WTC11 (cell line): ENCODE measurements at regions not wholly inside any gene's neighbourhood (a gene's known extent, or its start where the extent isn't known, plus 50 kb on each side); places are given as distances from the start of the nearest gene placed in this dataset.

Experiments
- ATAC-seq: fragments of 200-7000 bp; cut with Tn5 transposase; 2 replicates; pipeline ENCODE4 v1.10.0; 2021; ENCODE audit warnings: mild to moderate bottlenecking, moderate library complexity
- CTCF ChIA-PET: fragments of 300-600 bp; sonication (Branson Sonifier 250); formaldehyde crosslinking; loops from one replicate; lab custom pipeline; 2021; ENCODE audit warnings: antibody characterized with exemption; lab: Charles Lee
- POLR2A ChIA-PET: fragments of 350-600 bp; sonication (Branson Sonifier 250); formaldehyde crosslinking; loops from one replicate; lab custom pipeline; 2021; ENCODE audit warnings: antibody characterized with exemption; lab: Charles Lee
- DNase-seq: peaks from one replicate; pipeline ENCODE4 v3.0.0; 2021; ENCODE audit warnings: low spot score
- H3K27ac Mint-ChIP-seq: 2 replicates; pipeline ENCODE4 v1.8.0; 2021; ENCODE audit warnings: mixed read lengths
- H3K27me3 Mint-ChIP-seq: 2 replicates; pipeline ENCODE4 v1.8.0; 2021; ENCODE audit warnings: low read depth, mild to moderate bottlenecking, moderate library complexity, mixed read lengths
- H3K36me3 Mint-ChIP-seq: 2 replicates; pipeline ENCODE4 v1.8.0; 2021; ENCODE audit warnings: mixed read lengths
- H3K4me1 Mint-ChIP-seq: 2 replicates; pipeline ENCODE4 v1.8.0; 2022; ENCODE audit warnings: mixed read lengths
- H3K4me3 Mint-ChIP-seq: 2 replicates; pipeline ENCODE4 v1.8.0; 2021; ENCODE audit warnings: mild to moderate bottlenecking, moderate library complexity, mixed read lengths
- H3K9me3 Mint-ChIP-seq: 2 replicates; pipeline ENCODE4 v1.8.0; 2021; ENCODE audit warnings: mixed read lengths
- CREM ChIP-seq: sonication (generic); formaldehyde crosslinking; IDR thresholded peaks from 2 replicates; pipeline ENCODE4 v1.8.1; 2022; ENCODE audit warnings: mild to moderate bottlenecking, missing genetic modification reagents, moderate library complexity
- ESRRA ChIP-seq: sonication (generic); formaldehyde crosslinking; IDR thresholded peaks from 2 replicates; pipeline ENCODE4 v1.8.1; 2022; ENCODE audit warnings: mild to moderate bottlenecking, missing genetic modification reagents, borderline replicate concordance
- FOXK1 ChIP-seq: sonication (generic); formaldehyde crosslinking; IDR thresholded peaks from 2 replicates; pipeline ENCODE4 v1.8.0; 2022; ENCODE audit warnings: mild to moderate bottlenecking, moderate library complexity, missing genetic modification reagents
- FOXP1 ChIP-seq: sonication (generic); formaldehyde crosslinking; IDR thresholded peaks from 2 replicates; pipeline ENCODE4 v1.8.0; 2022; ENCODE audit warnings: missing genetic modification reagents, mild to moderate bottlenecking, moderate library complexity, borderline replicate concordance
- JAZF1 ChIP-seq: fragments of 250-450 bp; sonication (Bioruptor Pico); IDR thresholded peaks from 2 replicates; pipeline ENCODE4 v1.9.0; 2021; ENCODE audit warnings: moderate library complexity, mild to moderate bottlenecking, inconsistent platforms
- KAT7 ChIP-seq: sonication (generic); formaldehyde crosslinking; IDR thresholded peaks from 2 replicates; pipeline ENCODE4 v1.8.1; 2023; ENCODE audit warnings: missing genetic modification reagents, mild to moderate bottlenecking, borderline replicate concordance
- MYBL2 ChIP-seq: sonication (generic); formaldehyde crosslinking; IDR thresholded peaks from 2 replicates; pipeline ENCODE4 v1.8.1; 2023; ENCODE audit warnings: mild to moderate bottlenecking, moderate library complexity, missing genetic modification reagents
- SMAD3 ChIP-seq: sonication (generic); formaldehyde crosslinking; IDR thresholded peaks from 2 replicates; pipeline ENCODE4 v1.8.0; 2022; ENCODE audit warnings: missing genetic modification reagents, mild to moderate bottlenecking, borderline replicate concordance
- SMAD4 ChIP-seq: sonication (generic); formaldehyde crosslinking; IDR thresholded peaks from 2 replicates; pipeline ENCODE4 v1.8.0; 2022; ENCODE audit warnings: mild to moderate bottlenecking, missing genetic modification reagents
- SOX15 ChIP-seq: fragments of 250-450 bp; sonication (Bioruptor Pico); IDR thresholded peaks from 2 replicates; pipeline ENCODE4 v1.9.0; 2021; ENCODE audit warnings: mild to moderate bottlenecking
- TEAD1 ChIP-seq: sonication (generic); formaldehyde crosslinking; IDR thresholded peaks from 2 replicates; pipeline ENCODE4 v1.8.0; 2022; ENCODE audit warnings: mild to moderate bottlenecking, missing genetic modification reagents
- ZBTB21 ChIP-seq: sonication (generic); formaldehyde crosslinking; IDR thresholded peaks from 2 replicates; pipeline ENCODE4 v1.8.1; 2023; ENCODE audit warnings: mild to moderate bottlenecking, missing genetic modification reagents, borderline replicate concordance
- ZNF219 ChIP-seq: sonication (generic); formaldehyde crosslinking; IDR thresholded peaks from 2 replicates; pipeline ENCODE4 v1.8.0; 2023; ENCODE audit warnings: missing genetic modification reagents, mild to moderate bottlenecking, borderline replicate concordance
- ZNF232 ChIP-seq: sonication (generic); formaldehyde crosslinking; IDR thresholded peaks from 2 replicates; pipeline ENCODE4 v1.8.0; 2022; ENCODE audit warnings: mild to moderate bottlenecking, missing genetic modification reagents
- ZNF263 ChIP-seq: sonication (generic); formaldehyde crosslinking; IDR thresholded peaks from 2 replicates; pipeline ENCODE4 v1.8.1; 2022; ENCODE audit warnings: low read depth, mild to moderate bottlenecking, moderate library complexity, missing genetic modification reagents
- ZNF416 ChIP-seq: fragments of 250-450 bp; sonication (Bioruptor Pico); IDR thresholded peaks from 2 replicates; pipeline ENCODE4 v1.9.0; 2021; ENCODE audit warnings: mild to moderate bottlenecking, inconsistent platforms
- ZNF423 ChIP-seq: fragments of 250-450 bp; sonication (Bioruptor Pico); IDR thresholded peaks from 2 replicates; pipeline ENCODE4 v2.1.2; 2022; ENCODE audit warnings: mild to moderate bottlenecking, moderate library complexity
- TF ChIP-seq, protein P1 (sequence below): fragments of 250-450 bp; sonication (Bioruptor Pico); IDR thresholded peaks from 2 replicates; pipeline ENCODE4 v1.9.0; 2021; ENCODE audit warnings: mild to moderate bottlenecking
- TF ChIP-seq, protein P2 (sequence below): sonication (generic); formaldehyde crosslinking; conservative IDR thresholded peaks from 2 replicates; pipeline ENCODE4 v1.8.1; 2022; ENCODE audit warnings: mild to moderate bottlenecking, missing genetic modification reagents
- TF ChIP-seq, protein P3 (sequence below): sonication (generic); formaldehyde crosslinking; IDR thresholded peaks from 2 replicates; pipeline ENCODE4 v1.8.1; 2023; ENCODE audit warnings: mild to moderate bottlenecking, missing genetic modification reagents
- TF ChIP-seq, protein P4 (sequence below): sonication (generic); formaldehyde crosslinking; IDR thresholded peaks from 2 replicates; pipeline ENCODE4 v1.8.0; 2022; ENCODE audit warnings: missing genetic modification reagents
- TF ChIP-seq, protein P5 (sequence below): fragments of 250-450 bp; sonication (Bioruptor Pico); IDR thresholded peaks from 2 replicates; pipeline ENCODE4 v2.1.2; 2022; ENCODE audit warnings: mild to moderate bottlenecking, moderate library complexity
- TF ChIP-seq, protein P6 (sequence below): sonication (generic); formaldehyde crosslinking; IDR thresholded peaks from 2 replicates; pipeline ENCODE4 v1.8.0; 2022; ENCODE audit warnings: mild to moderate bottlenecking, missing genetic modification reagents
- TF ChIP-seq, protein P7 (sequence below): sonication (generic); formaldehyde crosslinking; conservative IDR thresholded peaks from 2 replicates; pipeline ENCODE4 v1.8.1; 2023; ENCODE audit warnings: mild to moderate bottlenecking, low read depth, missing genetic modification reagents, moderate library complexity

DNA sequence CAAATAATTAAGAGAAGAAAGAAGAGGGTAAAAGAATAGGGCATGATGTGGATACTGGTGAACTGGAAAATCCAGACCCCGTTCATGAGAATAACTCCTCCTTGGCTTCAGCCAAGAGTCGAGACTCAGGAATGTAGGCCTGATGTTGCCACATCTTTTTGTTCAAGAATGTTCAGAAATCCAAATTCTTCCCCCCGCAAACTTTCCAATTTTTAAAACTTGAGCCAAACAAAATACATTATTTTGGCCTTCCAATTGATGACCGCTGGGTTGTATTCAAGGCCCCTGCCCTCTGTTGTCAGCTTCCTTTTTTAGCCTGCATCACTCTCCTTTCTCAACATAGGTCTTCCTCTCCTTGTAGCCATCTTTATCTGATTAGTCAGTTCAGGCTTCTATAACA lies 106.1 kb downstream of the TNFAIP3 start:
- ChIA-PET POLR2A (no interaction called here), CTCF (no interaction called here)
- Mint-ChIP-seq H3K27ac (no peak overlapping the region), H3K9me3 (peaks cover 8% of the 10 kb centered on the region), H3K4me3 (no peak overlapping the region), H3K27me3 (no peaks in the 10 kb centered on the region), H3K4me1 (peaks cover 13% of the 10 kb centered on the region), H3K36me3 (no peaks in the 10 kb centered on the region)
- ATAC-seq (no peak), DNase-seq (no peak)
- TF ChIP-seq KAT7 (no peak), FOXP1 (CRISPR knock-in tag) (no peak), ZNF416 (no peak), ZNF232 (CRISPR knock-in tag) (no peak), SOX15 (no peak), SMAD4 (CRISPR knock-in tag) (no peak), SMAD3 (no peak)
- TF ChIP-seq, protein P1, sequence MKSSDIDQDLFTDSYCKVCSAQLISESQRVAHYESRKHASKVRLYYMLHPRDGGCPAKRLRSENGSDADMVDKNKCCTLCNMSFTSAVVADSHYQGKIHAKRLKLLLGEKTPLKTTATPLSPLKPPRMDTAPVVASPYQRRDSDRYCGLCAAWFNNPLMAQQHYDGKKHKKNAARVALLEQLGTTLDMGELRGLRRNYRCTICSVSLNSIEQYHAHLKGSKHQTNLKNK (CRISPR knock-in tag): no peak
- TF ChIP-seq, protein P2, sequence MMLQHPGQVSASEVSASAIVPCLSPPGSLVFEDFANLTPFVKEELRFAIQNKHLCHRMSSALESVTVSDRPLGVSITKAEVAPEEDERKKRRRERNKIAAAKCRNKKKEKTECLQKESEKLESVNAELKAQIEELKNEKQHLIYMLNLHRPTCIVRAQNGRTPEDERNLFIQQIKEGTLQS: no peak

DNA sequence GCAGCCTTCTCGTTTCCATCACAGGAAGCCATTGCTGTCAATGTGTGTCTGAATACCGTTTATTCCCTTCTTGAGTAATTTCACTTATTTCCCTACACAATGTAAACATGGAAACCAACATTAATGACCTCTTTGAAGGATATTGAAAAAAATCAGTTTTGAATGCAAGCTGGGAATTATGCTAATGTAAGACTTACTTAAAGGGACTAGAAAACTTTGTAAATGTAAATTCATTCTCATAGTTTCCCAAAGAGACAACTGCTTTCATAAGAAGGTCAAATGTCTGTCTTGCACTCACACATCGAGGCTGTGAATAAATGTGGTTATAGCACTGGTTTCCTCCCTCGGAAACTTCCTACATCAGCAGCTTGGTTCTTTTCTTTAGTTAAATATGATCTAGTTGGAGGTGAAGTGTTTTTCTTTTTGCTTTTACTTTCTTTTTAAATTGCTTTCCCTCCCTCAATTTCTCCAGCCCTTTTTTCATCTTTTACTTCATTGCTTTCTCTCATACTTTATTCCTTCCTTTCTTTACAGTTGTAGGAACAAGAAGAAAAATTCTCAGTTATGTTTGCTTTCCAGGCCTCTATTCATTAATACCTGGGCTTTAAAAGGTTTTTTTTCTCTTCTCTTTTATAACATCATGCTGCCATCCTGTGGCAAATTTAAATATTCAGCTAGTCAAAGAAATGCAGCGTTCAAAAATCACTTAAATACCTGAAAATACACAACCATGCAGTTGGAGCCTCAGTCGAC lies 108.3 kb downstream of the TNFAIP3 start:
- no peak for ATAC-seq
- Mint-ChIP-seq H3K4me3 (no peak overlapping the region), H3K4me1 (peaks cover 13% of the 10 kb centered on the region), H3K27ac (no peak overlapping the region), H3K27me3 (no peaks in the 10 kb centered on the region), H3K9me3 (peaks cover 8% of the 10 kb centered on the region), H3K36me3 (no peaks in the 10 kb centered on the region)
- CTCF ChIA-PET: interaction anchor here (0.6 to 2.6 kb wide), 9 partner anchors 11 to 278 kb away, joined by 3 to 10 read pairs (median 5); no protein-coding TSS in a partner anchor
- TF ChIP-seq JAZF1 (CRISPR knock-in tag): no peak
- no peak for TF ChIP-seq ZNF423
- TF ChIP-seq, protein P3, sequence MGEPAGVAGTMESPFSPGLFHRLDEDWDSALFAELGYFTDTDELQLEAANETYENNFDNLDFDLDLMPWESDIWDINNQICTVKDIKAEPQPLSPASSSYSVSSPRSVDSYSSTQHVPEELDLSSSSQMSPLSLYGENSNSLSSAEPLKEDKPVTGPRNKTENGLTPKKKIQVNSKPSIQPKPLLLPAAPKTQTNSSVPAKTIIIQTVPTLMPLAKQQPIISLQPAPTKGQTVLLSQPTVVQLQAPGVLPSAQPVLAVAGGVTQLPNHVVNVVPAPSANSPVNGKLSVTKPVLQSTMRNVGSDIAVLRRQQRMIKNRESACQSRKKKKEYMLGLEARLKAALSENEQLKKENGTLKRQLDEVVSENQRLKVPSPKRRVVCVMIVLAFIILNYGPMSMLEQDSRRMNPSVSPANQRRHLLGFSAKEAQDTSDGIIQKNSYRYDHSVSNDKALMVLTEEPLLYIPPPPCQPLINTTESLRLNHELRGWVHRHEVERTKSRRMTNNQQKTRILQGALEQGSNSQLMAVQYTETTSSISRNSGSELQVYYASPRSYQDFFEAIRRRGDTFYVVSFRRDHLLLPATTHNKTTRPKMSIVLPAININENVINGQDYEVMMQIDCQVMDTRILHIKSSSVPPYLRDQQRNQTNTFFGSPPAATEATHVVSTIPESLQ: no peak
- TF ChIP-seq TEAD1 (CRISPR knock-in tag): no peak
- no peak for TF ChIP-seq SMAD3
- TF ChIP-seq ZNF219 (CRISPR knock-in tag): no peak
- TF ChIP-seq, protein P4, sequence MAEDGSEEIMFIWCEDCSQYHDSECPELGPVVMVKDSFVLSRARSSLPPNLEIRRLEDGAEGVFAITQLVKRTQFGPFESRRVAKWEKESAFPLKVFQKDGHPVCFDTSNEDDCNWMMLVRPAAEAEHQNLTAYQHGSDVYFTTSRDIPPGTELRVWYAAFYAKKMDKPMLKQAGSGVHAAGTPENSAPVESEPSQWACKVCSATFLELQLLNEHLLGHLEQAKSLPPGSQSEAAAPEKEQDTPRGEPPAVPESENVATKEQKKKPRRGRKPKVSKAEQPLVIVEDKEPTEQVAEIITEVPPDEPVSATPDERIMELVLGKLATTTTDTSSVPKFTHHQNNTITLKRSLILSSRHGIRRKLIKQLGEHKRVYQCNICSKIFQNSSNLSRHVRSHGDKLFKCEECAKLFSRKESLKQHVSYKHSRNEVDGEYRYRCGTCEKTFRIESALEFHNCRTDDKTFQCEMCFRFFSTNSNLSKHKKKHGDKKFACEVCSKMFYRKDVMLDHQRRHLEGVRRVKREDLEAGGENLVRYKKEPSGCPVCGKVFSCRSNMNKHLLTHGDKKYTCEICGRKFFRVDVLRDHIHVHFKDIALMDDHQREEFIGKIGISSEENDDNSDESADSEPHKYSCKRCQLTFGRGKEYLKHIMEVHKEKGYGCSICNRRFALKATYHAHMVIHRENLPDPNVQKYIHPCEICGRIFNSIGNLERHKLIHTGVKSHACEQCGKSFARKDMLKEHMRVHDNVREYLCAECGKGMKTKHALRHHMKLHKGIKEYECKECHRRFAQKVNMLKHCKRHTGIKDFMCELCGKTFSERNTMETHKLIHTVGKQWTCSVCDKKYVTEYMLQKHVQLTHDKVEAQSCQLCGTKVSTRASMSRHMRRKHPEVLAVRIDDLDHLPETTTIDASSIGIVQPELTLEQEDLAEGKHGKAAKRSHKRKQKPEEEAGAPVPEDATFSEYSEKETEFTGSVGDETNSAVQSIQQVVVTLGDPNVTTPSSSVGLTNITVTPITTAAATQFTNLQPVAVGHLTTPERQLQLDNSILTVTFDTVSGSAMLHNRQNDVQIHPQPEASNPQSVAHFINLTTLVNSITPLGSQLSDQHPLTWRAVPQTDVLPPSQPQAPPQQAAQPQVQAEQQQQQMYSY (CRISPR knock-in tag): no peak
- TF ChIP-seq ZNF232 (CRISPR knock-in tag): no peak
- TF ChIP-seq ESRRA (CRISPR knock-in tag): no peak
- TF ChIP-seq FOXP1 (CRISPR knock-in tag): no peak
- TF ChIP-seq, protein P5, sequence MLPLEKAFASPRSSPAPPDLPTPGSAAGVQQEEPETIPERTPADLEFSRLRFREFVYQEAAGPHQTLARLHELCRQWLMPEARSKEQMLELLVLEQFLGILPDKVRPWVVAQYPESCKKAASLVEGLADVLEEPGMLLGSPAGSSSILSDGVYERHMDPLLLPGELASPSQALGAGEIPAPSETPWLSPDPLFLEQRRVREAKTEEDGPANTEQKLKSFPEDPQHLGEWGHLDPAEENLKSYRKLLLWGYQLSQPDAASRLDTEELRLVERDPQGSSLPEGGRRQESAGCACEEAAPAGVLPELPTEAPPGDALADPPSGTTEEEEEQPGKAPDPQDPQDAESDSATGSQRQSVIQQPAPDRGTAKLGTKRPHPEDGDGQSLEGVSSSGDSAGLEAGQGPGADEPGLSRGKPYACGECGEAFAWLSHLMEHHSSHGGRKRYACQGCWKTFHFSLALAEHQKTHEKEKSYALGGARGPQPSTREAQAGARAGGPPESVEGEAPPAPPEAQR (CRISPR knock-in tag): no peak
- TF ChIP-seq FOXK1 (CRISPR knock-in tag): no peak
- TF ChIP-seq, protein P6, sequence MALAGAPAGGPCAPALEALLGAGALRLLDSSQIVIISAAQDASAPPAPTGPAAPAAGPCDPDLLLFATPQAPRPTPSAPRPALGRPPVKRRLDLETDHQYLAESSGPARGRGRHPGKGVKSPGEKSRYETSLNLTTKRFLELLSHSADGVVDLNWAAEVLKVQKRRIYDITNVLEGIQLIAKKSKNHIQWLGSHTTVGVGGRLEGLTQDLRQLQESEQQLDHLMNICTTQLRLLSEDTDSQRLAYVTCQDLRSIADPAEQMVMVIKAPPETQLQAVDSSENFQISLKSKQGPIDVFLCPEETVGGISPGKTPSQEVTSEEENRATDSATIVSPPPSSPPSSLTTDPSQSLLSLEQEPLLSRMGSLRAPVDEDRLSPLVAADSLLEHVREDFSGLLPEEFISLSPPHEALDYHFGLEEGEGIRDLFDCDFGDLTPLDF (CRISPR knock-in tag): no peak
- no peak for TF ChIP-seq ZNF263 (CRISPR knock-in tag)
- no peak for TF ChIP-seq ZBTB21 (CRISPR knock-in tag)
- TF ChIP-seq, protein P7, sequence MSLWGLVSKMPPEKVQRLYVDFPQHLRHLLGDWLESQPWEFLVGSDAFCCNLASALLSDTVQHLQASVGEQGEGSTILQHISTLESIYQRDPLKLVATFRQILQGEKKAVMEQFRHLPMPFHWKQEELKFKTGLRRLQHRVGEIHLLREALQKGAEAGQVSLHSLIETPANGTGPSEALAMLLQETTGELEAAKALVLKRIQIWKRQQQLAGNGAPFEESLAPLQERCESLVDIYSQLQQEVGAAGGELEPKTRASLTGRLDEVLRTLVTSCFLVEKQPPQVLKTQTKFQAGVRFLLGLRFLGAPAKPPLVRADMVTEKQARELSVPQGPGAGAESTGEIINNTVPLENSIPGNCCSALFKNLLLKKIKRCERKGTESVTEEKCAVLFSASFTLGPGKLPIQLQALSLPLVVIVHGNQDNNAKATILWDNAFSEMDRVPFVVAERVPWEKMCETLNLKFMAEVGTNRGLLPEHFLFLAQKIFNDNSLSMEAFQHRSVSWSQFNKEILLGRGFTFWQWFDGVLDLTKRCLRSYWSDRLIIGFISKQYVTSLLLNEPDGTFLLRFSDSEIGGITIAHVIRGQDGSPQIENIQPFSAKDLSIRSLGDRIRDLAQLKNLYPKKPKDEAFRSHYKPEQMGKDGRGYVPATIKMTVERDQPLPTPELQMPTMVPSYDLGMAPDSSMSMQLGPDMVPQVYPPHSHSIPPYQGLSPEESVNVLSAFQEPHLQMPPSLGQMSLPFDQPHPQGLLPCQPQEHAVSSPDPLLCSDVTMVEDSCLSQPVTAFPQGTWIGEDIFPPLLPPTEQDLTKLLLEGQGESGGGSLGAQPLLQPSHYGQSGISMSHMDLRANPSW: no peak
- TF ChIP-seq CREM (CRISPR knock-in tag): no peak
- TF ChIP-seq MYBL2 (CRISPR knock-in tag): no peak
- POLR2A ChIA-PET: no interaction called here
- DNase-seq: no peak
